Inferior parietal cortex (tissue), 1 donor: ENCODE measurements at regions not wholly inside any gene's neighbourhood (a gene's known extent, or its start where the extent isn't known, plus 50 kb on each side); places are given as distances from the start of the nearest gene placed in this dataset.
"Not testable (repeated sequence)": the region's sequence is repeated elsewhere in the genome, so short reads cannot be mapped to it uniquely, and the experiment has no call there.

ENCODE experiments used
- DNase-seq: peaks from one replicate; pipeline ENCODE4 v3.0.0-alpha.2; 2016; ENCODE audit errors: extremely low spot score

GRCh38 chr16:7964167-7964566 is 626.1 kb downstream of the TMEM114 start:
- DNase-seq = no peak

- no peak for DNase-seq
These were observed 628.0 kb downstream of the TMEM114 start for GRCh38 chr16:7962091-7962879.

- DNase-seq = no peak
These were observed 624.5 kb downstream of the RBFOX1 start for GRCh38 chr16:7957151-7957550.

- no peak for DNase-seq
These were observed 620.7 kb downstream of the RBFOX1 start for GRCh38 chr16:7953360-7953759.

- no peak for DNase-seq
These were observed 613.5 kb downstream of the RBFOX1 start for GRCh38 chr16:7946142-7946541.

- DNase-seq = peak; percentile 24
These were observed 605.5 kb downstream of the RBFOX1 start for GRCh38 chr16:7938175-7938574.

GRCh38 chr16:7921345-7921744 is 588.7 kb downstream of the RBFOX1 start:
- no peak for DNase-seq

GRCh38 chr16:7919782-7920181 is 587.1 kb downstream of the RBFOX1 start:
- DNase-seq = no peak

GRCh38 chr16:7914748-7915147 is 582.1 kb downstream of the RBFOX1 start:
- DNase-seq = no peak

GRCh38 chr16:7912132-7912531 is 579.5 kb downstream of the RBFOX1 start:
- DNase-seq = no peak

GRCh38 chr16:7910116-7910515 is 577.5 kb downstream of the RBFOX1 start:
- DNase-seq = no peak

GRCh38 chr16:7888411-7888810 is 555.8 kb downstream of the RBFOX1 start:
- DNase-seq = peak; percentile 65

- peak; percentile 20 for DNase-seq
These were observed 554.7 kb downstream of the RBFOX1 start for GRCh38 chr16:7887316-7887715.

- DNase-seq = no peak
These were observed 539.3 kb downstream of the RBFOX1 start for GRCh38 chr16:7871979-7872378.

- no peak for DNase-seq
These were observed 538.7 kb downstream of the RBFOX1 start for GRCh38 chr16:7871371-7871770.

- DNase-seq = no peak
These were observed 535.2 kb downstream of the RBFOX1 start for GRCh38 chr16:7867831-7868230.

- no peak for DNase-seq
These were observed 533.5 kb downstream of the RBFOX1 start for GRCh38 chr16:7866144-7866543.

GRCh38 chr16:7865393-7865792 is 532.7 kb downstream of the RBFOX1 start:
- DNase-seq = not testable (repeated sequence)

GRCh38 chr16:7861891-7862582 is 529.4 kb downstream of the RBFOX1 start:
- DNase-seq = no peak

GRCh38 chr16:7853197-7853596 is 520.6 kb downstream of the RBFOX1 start:
- DNase-seq = no peak

- peak; percentile 53 for DNase-seq
These were observed 517.2 kb downstream of the RBFOX1 start for GRCh38 chr16:7849841-7850240.

- no peak for DNase-seq
These were observed 510.6 kb downstream of the RBFOX1 start for GRCh38 chr16:7843261-7843660.

GRCh38 chr16:7839568-7839967 is 506.9 kb downstream of the RBFOX1 start:
- no peak for DNase-seq
